B cell (primary cell): ENCODE measurements at regions not wholly inside any gene's neighbourhood (a gene's known extent, or its start where the extent isn't known, plus 50 kb on each side); places are given as distances from the start of the nearest gene placed in this dataset.

ENCODE experiments used
- ATAC-seq: fragments of 200-7000 bp; cut with Tn5 transposase; one replicate; pipeline ENCODE4 v1.10.0; 2021; ENCODE audit warnings: low read depth, mild to moderate bottlenecking, moderate number of reproducible peaks, moderate library complexity
- CTCF ChIA-PET: fragments of 350-600 bp; sonication (Branson Sonifier 250); formaldehyde crosslinking; loops from one replicate; lab custom pipeline; 2021; ENCODE audit warnings: antibody characterized with exemption, inconsistent platforms; lab: Charles Lee
- POLR2A ChIA-PET: fragments of 350-600 bp; sonication (Branson Sonifier 250); formaldehyde crosslinking; loops from one replicate; lab custom pipeline; 2021; ENCODE audit warnings: antibody characterized with exemption; lab: Charles Lee
- DNase-seq: peaks from one replicate; pipeline ENCODE4 v3.0.0; 2013
- H2AFZ ChIP-seq: 2 replicates; pipeline ENCODE4 v1.6.1; 2012; ENCODE audit warnings: mild to moderate bottlenecking, low read depth, low read length; ENCODE audit not compliant: insufficient read depth, poor library complexity, severe bottlenecking
- H3K27ac ChIP-seq, 2 donors: 1 replicate in 1 of 2; 2 replicates in 1 of 2; pipeline ENCODE4 v1.5.1; 2012 to 2013; ENCODE audit warnings: low read length in 2 of 2, mild to moderate bottlenecking in 2 of 2, moderate library complexity in 1 of 2
- H3K27me3 ChIP-seq, 4 experiments: fragments of 200-600 bp in 1 of 4; sonication (generic) in 1 of 4; replicated peaks in 1 of 4; 1 replicate in 2 of 4; 2 replicates in 2 of 4; pipeline versions ENCODE4 v1.6.1 to v1.7.0; 2013 to 2016; ENCODE audit warnings: low read length in 3 of 4, mild to moderate bottlenecking in 2 of 4, mixed read lengths in 1 of 4, moderate library complexity in 1 of 4; ENCODE audit not compliant: insufficient read depth in 4 of 4, control insufficient read depth in 3 of 4; ENCODE audit errors: control extremely low read depth in 1 of 4
- H3K36me3 ChIP-seq, 2 experiments: replicated peaks in 1 of 2; 1 replicate in 1 of 2; 2 replicates in 1 of 2; pipeline versions ENCODE4 v1.6.1 to v1.7.1; 2013; ENCODE audit warnings: low read length in 1 of 2; ENCODE audit not compliant: insufficient read depth in 2 of 2, control insufficient read depth in 1 of 2; ENCODE audit errors: control extremely low read depth in 1 of 2, extremely low read depth in 1 of 2
- H3K4me1 ChIP-seq, 2 donors: fragments of 200-600 bp in 1 of 2; sonication (generic) in 1 of 2; 1 replicate in 1 of 2; 2 replicates in 1 of 2; pipeline versions ENCODE4 v1.5.1 to v1.6.1; 2013 to 2017; ENCODE audit warnings: low read length in 2 of 2; ENCODE audit not compliant: control insufficient read depth in 2 of 2, insufficient read depth in 2 of 2
- H3K4me2 ChIP-seq: replicated peaks from 2 replicates; pipeline ENCODE3; 2012; ENCODE audit warnings: mild to moderate bottlenecking, low read depth, low read length; ENCODE audit not compliant: poor library complexity, severe bottlenecking
- H3K4me3 ChIP-seq, 5 experiments: fragments of 200-600 bp in 1 of 5; sonication (generic) in 1 of 5; 1 replicate in 3 of 5; 2 replicates in 2 of 5; pipeline versions ENCODE4 v1.5.1 to v1.7.0; 2011 to 2016; ENCODE audit warnings: low read length in 4 of 5, mild to moderate bottlenecking in 4 of 5, low read depth in 2 of 5, control low read depth in 1 of 5, moderate library complexity in 1 of 5; ENCODE audit not compliant: insufficient read depth in 1 of 5; ENCODE audit errors: control extremely low read depth in 1 of 5, extremely low read depth in 1 of 5
- H3K79me2 ChIP-seq: fragments of 200-600 bp; sonication (generic); one replicate; pipeline ENCODE4 v1.6.0; 2016; ENCODE audit warnings: low read length; ENCODE audit not compliant: control insufficient read depth, insufficient read depth
- H3K9ac ChIP-seq: fragments of 200-600 bp; sonication (generic); 2 replicates; pipeline ENCODE4 v1.6.1; 2017; ENCODE audit warnings: mild to moderate bottlenecking, low read length, moderate library complexity
- H3K9me3 ChIP-seq, 3 donors: one replicate each; pipeline versions ENCODE4 v1.6.1 to v1.7.1; 2013; ENCODE audit warnings: low read length in 2 of 3; ENCODE audit not compliant: control insufficient read depth in 2 of 3, insufficient read depth in 1 of 3; ENCODE audit errors: control extremely low read depth in 1 of 3
- H4K20me1 ChIP-seq: 2 replicates; pipeline ENCODE4 v1.6.0; 2012; ENCODE audit warnings: mild to moderate bottlenecking, low read length; ENCODE audit not compliant: insufficient read depth, control insufficient read depth, poor library complexity, severe bottlenecking
- H3K27ac Mint-ChIP-seq: one replicate; pipeline ENCODE4 v1.8.0; 2021; ENCODE audit warnings: mixed read lengths
- H3K27me3 Mint-ChIP-seq: one replicate; pipeline ENCODE4 v1.8.0; 2021; ENCODE audit warnings: mixed read lengths
- H3K4me1 Mint-ChIP-seq: one replicate; pipeline ENCODE4 v1.8.0; 2021; ENCODE audit warnings: mixed read lengths
- H3K4me3 Mint-ChIP-seq: one replicate; pipeline ENCODE4 v1.8.0; 2021; ENCODE audit warnings: mixed read lengths
- H3K9me3 Mint-ChIP-seq: one replicate; pipeline ENCODE4 v1.8.0; 2022; ENCODE audit warnings: mixed read lengths; ENCODE audit not compliant: insufficient read depth
- EZH2 ChIP-seq: IDR thresholded peaks from 2 replicates; pipeline ENCODE4 v1.6.1; 2012; ENCODE audit warnings: borderline replicate concordance, low read depth, mild to moderate bottlenecking, moderate library complexity, low read length; ENCODE audit not compliant: insufficient read depth, poor library complexity, severe bottlenecking
- intact Hi-C: fragments of 100-400 bp; cut with micrococcal nuclease; formaldehyde crosslinking; loops from one replicate; pipeline ENCODE4 v1.10.0; 2022
- TF ChIP-seq, protein P1 (sequence below): fragments of 200-600 bp; IDR thresholded peaks from one replicate; pipeline ENCODE4 v1.8.0; 2022; ENCODE audit warnings: antibody characterized with exemption, mild to moderate bottlenecking

DNA sequence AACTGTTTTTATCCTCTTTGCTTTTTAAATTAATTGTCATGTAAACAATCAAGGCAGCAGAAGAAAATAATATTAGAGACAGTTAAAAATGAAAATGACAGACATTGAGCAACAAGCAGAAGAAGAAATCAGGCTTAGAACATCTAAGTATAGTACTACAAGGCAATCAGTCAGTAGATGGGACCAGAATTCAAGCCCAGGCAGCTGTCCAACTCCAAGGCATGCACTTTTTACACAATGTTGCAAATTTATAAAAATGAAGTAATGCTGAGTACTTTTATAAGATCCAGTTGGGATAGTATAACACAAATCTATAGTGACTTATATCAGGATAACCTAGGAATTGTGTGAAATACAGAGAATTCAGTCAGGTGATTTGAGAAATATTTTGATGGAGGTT lies 2815.8 kb downstream of the PCDH9 start:
- no peak overlapping the region for H3K4me2 ChIP-seq
- Mint-ChIP-seq H3K27ac (no peak overlapping the region), H3K27me3 (no peaks in the 10 kb centered on the region), H3K9me3 (peaks cover 2% of the 10 kb centered on the region), H3K4me3 (no peak overlapping the region), H3K4me1 (no peaks in the 10 kb centered on the region)
- H3K27me3 ChIP-seq = no peaks in the 10 kb centered on the region
- ATAC-seq = no peak
- H3K79me2 ChIP-seq = no peaks in the 10 kb centered on the region
- no peaks in the 10 kb centered on the region for H4K20me1 ChIP-seq
- ChIA-PET POLR2A (no interaction called here), CTCF (no interaction called here)
- TF ChIP-seq, protein P1, sequence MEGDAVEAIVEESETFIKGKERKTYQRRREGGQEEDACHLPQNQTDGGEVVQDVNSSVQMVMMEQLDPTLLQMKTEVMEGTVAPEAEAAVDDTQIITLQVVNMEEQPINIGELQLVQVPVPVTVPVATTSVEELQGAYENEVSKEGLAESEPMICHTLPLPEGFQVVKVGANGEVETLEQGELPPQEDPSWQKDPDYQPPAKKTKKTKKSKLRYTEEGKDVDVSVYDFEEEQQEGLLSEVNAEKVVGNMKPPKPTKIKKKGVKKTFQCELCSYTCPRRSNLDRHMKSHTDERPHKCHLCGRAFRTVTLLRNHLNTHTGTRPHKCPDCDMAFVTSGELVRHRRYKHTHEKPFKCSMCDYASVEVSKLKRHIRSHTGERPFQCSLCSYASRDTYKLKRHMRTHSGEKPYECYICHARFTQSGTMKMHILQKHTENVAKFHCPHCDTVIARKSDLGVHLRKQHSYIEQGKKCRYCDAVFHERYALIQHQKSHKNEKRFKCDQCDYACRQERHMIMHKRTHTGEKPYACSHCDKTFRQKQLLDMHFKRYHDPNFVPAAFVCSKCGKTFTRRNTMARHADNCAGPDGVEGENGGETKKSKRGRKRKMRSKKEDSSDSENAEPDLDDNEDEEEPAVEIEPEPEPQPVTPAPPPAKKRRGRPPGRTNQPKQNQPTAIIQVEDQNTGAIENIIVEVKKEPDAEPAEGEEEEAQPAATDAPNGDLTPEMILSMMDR = no peak
- no peak for TF ChIP-seq EZH2
- intact Hi-C loops = no loop called here
- no peak for DNase-seq
- H2AFZ ChIP-seq = no peak overlapping the region
- H3K4me1 ChIP-seq = no peaks in the 10 kb centered on the region
- H3K36me3 ChIP-seq = no peaks in the 10 kb centered on the region
- no peak overlapping the region for H3K9ac ChIP-seq
- peaks cover 0 to 5% (median 0%) of the 10 kb centered on the region in 3 donors for H3K9me3 ChIP-seq
- no peak overlapping the region for H3K27ac ChIP-seq
- no peak overlapping the region for H3K4me3 ChIP-seq

DNA sequence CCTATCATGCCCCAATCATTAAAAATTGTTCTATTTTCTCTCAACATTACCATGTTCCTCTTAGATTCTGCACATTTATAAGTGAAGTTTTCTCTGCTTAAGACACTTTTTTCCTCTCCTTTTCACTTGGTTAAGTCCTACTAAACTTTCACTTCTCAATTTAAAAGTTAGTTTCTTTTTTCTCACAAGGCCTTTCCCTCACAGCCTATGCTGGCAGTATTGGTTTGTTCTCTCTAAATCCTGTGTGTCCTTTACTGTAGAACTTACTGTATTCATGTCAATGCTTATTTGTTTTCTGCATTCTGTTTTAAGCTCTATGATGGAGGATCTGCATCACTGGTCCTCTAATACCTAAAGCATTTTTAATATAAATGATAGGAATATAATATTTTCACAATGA lies 2816.6 kb downstream of the PCDH9 start:
- POLR2A ChIA-PET = no interaction called here
- no peaks in the 10 kb centered on the region for H3K27me3 Mint-ChIP-seq

More for the DNA sequence above, 2816.6 kb downstream of the PCDH9 start:
- no peak overlapping the region for H3K4me3 ChIP-seq
- Mint-ChIP-seq H3K27ac (no peak overlapping the region), H3K4me3 (no peak overlapping the region), H3K4me1 (no peaks in the 10 kb centered on the region), H3K9me3 (peaks cover 2% of the 10 kb centered on the region)
- DNase-seq (no peak), ATAC-seq (no peak)
- H4K20me1 ChIP-seq = no peaks in the 10 kb centered on the region
- H3K9me3 ChIP-seq = peaks cover 0 to 5% (median 0%) of the 10 kb centered on the region in 3 donors
- CTCF ChIA-PET = no interaction called here
- H3K27me3 ChIP-seq = no peaks in the 10 kb centered on the region
- intact Hi-C loops = no loop called here
- H3K4me1 ChIP-seq = no peaks in the 10 kb centered on the region
- TF ChIP-seq, protein P1 = no peak
- TF ChIP-seq EZH2 = no peak
- H3K27ac ChIP-seq = no peak overlapping the region
- no peak overlapping the region for H3K9ac ChIP-seq
- H3K36me3 ChIP-seq = no peaks in the 10 kb centered on the region
- no peaks in the 10 kb centered on the region for H3K79me2 ChIP-seq
- H2AFZ ChIP-seq = no peak overlapping the region
- H3K4me2 ChIP-seq = no peak overlapping the region
